Psoas muscle (tissue), 7 donors: ENCODE measurements at regions not wholly inside any gene's neighbourhood (a gene's known extent, or its start where the extent isn't known, plus 50 kb on each side); places are given as distances from the start of the nearest gene placed in this dataset.

Source experiments
- ATAC-seq, 4 donors: fragments of 200-7000 bp; cut with Tn5 transposase; one replicate each; pipeline ENCODE4 v1.9.1; 2020; ENCODE audit warnings: moderate library complexity in 3 of 4, mild to moderate bottlenecking in 2 of 4
- DNase-seq, 2 donors: peaks; one replicate each; pipeline ENCODE4 v3.0.0-alpha.2; 2020
- H3K27ac ChIP-seq: fragments of 200-600 bp; one replicate; pipeline ENCODE4 v1.8.0; 2022
- H3K27me3 ChIP-seq, 3 donors: fragments of 200-600 bp in 1 of 3; one replicate each; pipeline versions ENCODE4 v1.6.1 to v1.8.0; 2013 to 2022; ENCODE audit warnings: low read length in 2 of 3, mild to moderate bottlenecking in 2 of 3, moderate library complexity in 1 of 3; ENCODE audit not compliant: insufficient read depth in 3 of 3
- H3K36me3 ChIP-seq, 2 donors: fragments of 200-600 bp in 1 of 2; one replicate each; pipeline versions ENCODE4 v1.6.1 to v1.8.0; 2013 to 2022; ENCODE audit warnings: low read depth in 1 of 2, mild to moderate bottlenecking in 1 of 2, moderate library complexity in 1 of 2; ENCODE audit not compliant: insufficient read depth in 1 of 2
- H3K4me1 ChIP-seq: fragments of 200-600 bp; one replicate; pipeline ENCODE4 v1.8.0; 2022
- H3K4me3 ChIP-seq: fragments of 200-600 bp; one replicate; pipeline ENCODE4 v1.8.0; 2022; ENCODE audit warnings: mild to moderate bottlenecking
- H3K9me3 ChIP-seq: fragments of 200-600 bp; one replicate; pipeline ENCODE4 v1.8.0; 2022
- CTCF ChIP-seq: fragments of 200-600 bp; IDR thresholded peaks from one replicate; pipeline ENCODE4 v1.8.0; 2022; ENCODE audit warnings: antibody characterized with exemption
- WGBS, 3 donors: extraction: QIAGEN DNeasy Blood & Tissue Kit; methylation state at CpG; one replicate each; pipeline versions ENCODE4 v1.1.6 to v1.1.7; 2013; 5-methylcytosine and 5-hydroxymethylcytosine counted together
- intact Hi-C, 2 donors: fragments of 100-400 bp; cut with DNase I; formaldehyde crosslinking; loops; one replicate each; pipeline versions ENCODE4 v1.11.0 to v1.14.2; 2022
- donor health status: healthy with polysubstance abuse.
- donor health status: DM: no; HTN: no; CAD: no; lungs with moderate emphysema.
- donor health status: Bipolar disorder and iron deficiency.
- donor health status: healthy.
- donor health status: DM: yes; HTN: yes; CAD: no.
- donor health status: DM: no; HTN: no; CAD: no.
- donor health status: DM: yes; HTN: yes; CAD: no.

- Histone ChIP-seq H3K27ac (no peak overlapping the region), H3K36me3 (no peaks in the 10 kb centered on the region), H3K9me3 (no peaks in the 10 kb centered on the region), H3K27me3 (no peaks in the 10 kb centered on the region), H3K4me3 (no peak overlapping the region), H3K4me1 (no peaks in the 10 kb centered on the region)
- WGBS, 3 donors: 74 to 81% (median 79%) methylated on average over 12 of the region's 12 CpGs
- no peak for ATAC-seq
- intact Hi-C loops: no loop called here
- no peak for TF ChIP-seq CTCF
- no peak for DNase-seq
These were observed 191.1 kb upstream of the GPR12 start for GRCh38 chr13:26951581-26952177.

- no peaks in the 10 kb centered on the region for H3K36me3 ChIP-seq
- no peak for DNase-seq
- 85 to 95% (median 86%) methylated on average over 17 of the region's 17 CpGs for WGBS, 3 donors
- H3K4me3 ChIP-seq: no peak overlapping the region
- no peaks in the 10 kb centered on the region for H3K27me3 ChIP-seq
- TF ChIP-seq CTCF: no peak
- no peaks in the 10 kb centered on the region for H3K9me3 ChIP-seq
- no peaks in the 10 kb centered on the region for H3K4me1 ChIP-seq
- no peak for ATAC-seq
- intact Hi-C loops: no loop called here
- H3K27ac ChIP-seq: no peak overlapping the region
These were observed 190.4 kb upstream of the GPR12 start for GRCh38 chr13:26950968-26951367.

- WGBS, 3 donors: 70 to 71% (median 70%) methylated on average over 10 of the region's 10 CpGs
These were observed 190.0 kb upstream of the GPR12 start for GRCh38 chr13:26950546-26950945.

GRCh38 chr13:26949701-26950502 lies 189.3 kb upstream of the GPR12 start:
- intact Hi-C loops: no loop called here
- Histone ChIP-seq H3K4me1 (no peaks in the 10 kb centered on the region), H3K27me3 (no peaks in the 10 kb centered on the region), H3K9me3 (no peaks in the 10 kb centered on the region), H3K36me3 (no peaks in the 10 kb centered on the region), H3K4me3 (no peak overlapping the region), H3K27ac (no peak overlapping the region)
- TF ChIP-seq CTCF: no peak
- DNase-seq: no peak
- 60 to 67% (median 62%) methylated on average over 14 of the region's 14 CpGs for WGBS, 3 donors
- ATAC-seq: no peak

More at GRCh38 chr13:26950546-26950945, 190.0 kb upstream of the GPR12 start:
- no peak for ATAC-seq
- no peaks in the 10 kb centered on the region for H3K27me3 ChIP-seq
- intact Hi-C loops: no loop called here
- no peaks in the 10 kb centered on the region for H3K36me3 ChIP-seq
- TF ChIP-seq CTCF: no peak
- DNase-seq: no peak
- no peak overlapping the region for H3K27ac ChIP-seq
- no peak overlapping the region for H3K4me3 ChIP-seq
- H3K9me3 ChIP-seq: no peaks in the 10 kb centered on the region
- no peaks in the 10 kb centered on the region for H3K4me1 ChIP-seq
